GM19324 (cell line): ENCODE measurements at regions not wholly inside any gene's neighbourhood (a gene's known extent, or its start where the extent isn't known, plus 50 kb on each side); places are given as distances from the start of the nearest gene placed in this dataset.

Experiments used
- ATAC-seq: cut with Tn5 transposase; IDR thresholded peaks from one replicate; pipeline ENCODE4 v1.9.1; 2021; ENCODE audit warnings: mild to moderate bottlenecking, moderate library complexity; ENCODE audit not compliant: unreplicated experiment, low FRiP score

DNA sequence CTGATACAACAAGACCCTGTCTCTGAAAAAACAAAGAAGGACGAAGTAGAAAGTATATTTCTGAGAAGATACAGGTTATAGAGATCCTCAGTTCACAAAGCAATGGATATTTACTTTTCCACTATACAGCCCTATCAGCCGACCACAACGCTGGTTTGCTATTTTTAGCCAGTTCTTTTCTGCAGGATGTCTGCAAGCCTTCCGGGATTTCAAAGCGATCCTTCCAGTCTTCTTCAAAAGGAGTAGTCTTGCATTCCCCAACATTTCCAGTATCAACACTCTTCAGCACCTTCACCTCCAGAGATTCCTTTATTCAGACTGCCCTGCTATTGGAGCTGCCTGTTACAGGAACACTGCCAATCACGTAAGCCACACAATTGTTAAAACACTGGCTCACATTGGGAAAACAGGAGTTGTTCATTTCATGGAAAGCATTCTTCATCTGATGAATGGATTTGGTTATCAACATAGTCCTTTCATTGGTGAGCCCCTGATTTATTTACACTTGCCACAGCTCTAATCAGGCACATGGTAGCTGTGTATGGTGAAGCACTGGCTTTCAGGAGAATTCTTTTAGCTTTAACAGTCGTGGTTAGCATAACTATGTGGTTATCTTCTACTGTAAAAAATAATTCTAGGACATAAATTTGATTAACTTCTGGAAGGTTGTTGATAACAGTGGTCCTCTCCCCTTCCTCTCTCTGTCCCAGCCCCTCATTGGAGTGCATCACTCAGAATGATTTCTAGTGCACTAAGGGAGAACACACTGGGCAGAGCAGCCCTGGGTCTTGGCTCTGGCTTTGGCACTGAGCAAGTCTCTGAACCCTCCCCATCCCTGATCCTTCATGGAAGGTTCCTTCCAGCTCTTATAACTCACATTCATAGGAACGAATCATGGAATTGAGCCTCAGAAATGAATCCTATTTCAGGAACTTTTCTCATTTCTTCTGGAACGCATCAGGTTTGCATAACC, 109.9 kb upstream of the SORBS2 start:
- ATAC-seq = no peak

GRCh38 chr4:185924458-185925044, 112.6 kb upstream of the SORBS2 start:
- no peak for ATAC-seq

GRCh38 chr4:185925910-185926360, 113.9 kb upstream of the SORBS2 start:
- ATAC-seq = no peak

DNA sequence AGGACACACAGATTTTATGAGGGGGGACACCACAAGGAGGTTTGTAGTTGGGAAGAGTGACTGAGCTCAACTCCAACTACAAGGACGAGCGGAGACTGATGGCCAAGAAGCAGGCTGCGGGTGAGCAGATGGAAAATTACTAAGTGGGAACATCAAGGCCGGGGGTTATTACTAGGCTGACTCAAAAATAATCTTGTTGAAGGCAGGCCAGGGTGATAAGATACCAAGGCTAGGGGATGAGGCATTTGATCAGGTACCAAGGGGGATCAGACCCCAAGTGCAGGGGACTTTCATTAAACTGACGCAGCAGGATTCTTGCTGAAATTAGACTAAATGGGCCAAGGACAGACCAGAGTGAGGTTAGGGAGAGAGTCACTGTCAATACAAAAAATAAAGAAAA, 119.4 kb upstream of the SORBS2 start:
- no peak for ATAC-seq

GRCh38 chr4:185931986-185932385, 120.0 kb upstream of the SORBS2 start:
- no peak for ATAC-seq

DNA sequence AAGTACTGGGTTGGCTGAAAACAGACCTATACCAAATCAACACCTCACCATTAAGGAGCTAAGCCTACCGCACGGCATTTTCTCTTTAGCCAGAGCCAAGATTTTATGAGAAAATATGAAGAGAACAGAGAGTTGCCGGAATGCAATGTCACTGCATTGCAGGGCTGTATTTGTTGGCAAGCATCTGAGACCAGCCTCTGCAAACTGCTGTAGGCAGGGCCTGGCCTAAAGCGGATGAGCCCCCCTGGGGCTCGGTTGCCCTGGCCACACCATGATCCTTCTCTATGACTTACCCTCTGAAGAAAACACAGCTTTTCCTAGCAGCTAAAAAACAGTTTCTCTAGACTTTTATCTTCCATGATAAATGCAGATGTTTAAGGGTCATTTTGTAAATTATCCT, 120.5 kb upstream of the SORBS2 start:
- ATAC-seq = no peak

DNA sequence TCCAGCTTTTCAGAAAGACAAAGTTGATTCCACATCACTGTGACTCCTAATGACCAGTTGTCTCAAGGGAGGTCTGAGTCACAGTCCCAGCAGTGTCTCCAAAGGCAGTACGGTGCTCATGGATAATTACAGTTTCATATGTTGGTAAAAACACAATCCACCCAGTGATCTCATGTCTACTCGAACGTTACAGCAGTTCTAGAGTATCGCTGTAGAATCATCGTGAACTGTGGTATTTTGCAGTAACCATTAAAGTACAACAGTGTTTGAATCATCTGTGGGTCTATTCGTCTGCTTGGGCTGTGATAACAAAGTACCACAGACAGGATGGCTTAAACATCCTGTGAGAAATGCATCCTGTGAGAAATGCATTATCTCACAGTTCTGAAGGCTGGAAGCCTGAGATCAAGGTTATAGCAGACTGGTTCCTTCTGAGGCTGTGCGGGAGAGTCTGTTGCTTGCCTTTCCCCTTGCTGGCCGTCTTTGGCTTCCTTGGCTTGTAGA, 121.1 kb upstream of the SORBS2 start:
- no peak for ATAC-seq

GRCh38 chr4:185936650-185937376, 124.8 kb upstream of the SORBS2 start:
- no peak for ATAC-seq

DNA sequence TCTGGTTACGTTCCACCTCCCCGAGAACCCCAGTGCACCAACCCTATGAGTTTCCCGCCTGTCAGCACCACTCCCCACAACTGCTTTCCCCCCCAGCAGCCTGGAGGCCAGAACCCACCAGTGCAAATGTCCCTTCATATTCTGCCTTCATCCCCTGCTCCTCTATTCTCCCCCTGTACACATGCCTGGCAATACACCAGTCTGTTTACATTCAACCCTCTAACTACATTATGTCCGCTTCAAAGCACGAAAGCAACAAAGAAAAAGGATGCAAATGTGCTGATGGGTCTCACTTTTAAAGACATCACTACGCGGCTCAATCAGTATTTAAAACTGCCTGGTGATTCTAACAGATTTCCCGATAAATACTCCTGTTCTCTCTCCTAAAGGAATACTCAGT, 126.7 kb upstream of the SORBS2 start:
- ATAC-seq = no peak

GRCh38 chr4:185941461-185941860, 127.5 kb upstream of the TLR3 start:
- no peak for ATAC-seq

DNA sequence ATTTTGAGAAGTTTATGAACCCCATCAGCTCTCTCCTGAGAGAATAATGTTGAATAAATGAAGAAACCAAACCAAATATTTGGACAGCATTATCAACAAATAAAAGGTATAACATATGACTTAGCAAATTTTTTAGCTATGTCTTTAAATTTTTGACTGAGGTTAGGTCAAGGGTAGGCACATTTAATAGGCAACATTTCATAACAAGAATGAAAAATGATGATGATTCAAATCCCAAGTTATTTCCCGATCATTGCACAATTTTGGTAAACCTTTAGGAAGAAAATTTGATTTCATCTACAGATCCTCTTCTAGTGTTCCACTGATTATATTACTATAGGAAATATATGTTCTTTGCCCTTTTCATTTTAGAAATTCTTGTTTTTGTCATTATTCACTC, 123.7 kb upstream of the TLR3 start:
- no peak for ATAC-seq

- ATAC-seq = peak; percentile 56
Measured at GRCh38 chr4:185945906-185946305, 123.0 kb upstream of the TLR3 start.

DNA sequence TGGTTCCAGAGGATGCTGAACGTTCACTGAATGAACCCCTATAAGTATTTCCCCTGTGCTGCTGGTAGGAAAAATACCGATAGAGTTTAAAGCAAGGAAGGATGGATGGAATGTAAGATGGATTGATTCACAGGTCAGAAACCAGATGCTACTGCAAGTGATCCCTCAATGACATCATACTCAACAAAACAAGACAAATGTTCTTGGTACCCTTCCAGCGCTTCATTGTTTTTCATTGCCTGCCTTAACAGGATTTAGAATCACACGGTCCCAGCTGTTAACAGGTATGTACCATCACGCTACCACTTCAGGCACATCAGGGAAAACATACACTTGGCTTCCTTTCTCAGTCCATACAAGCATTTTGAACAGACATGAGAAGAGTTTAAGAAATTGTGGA, 118.1 kb upstream of the TLR3 start:
- no peak for ATAC-seq

- no peak for ATAC-seq
Measured at GRCh38 chr4:185955151-185955770, 113.7 kb upstream of the TLR3 start.

GRCh38 chr4:185955826-185956543, 113.0 kb upstream of the TLR3 start:
- no peak for ATAC-seq

GRCh38 chr4:185956544-185956940, 112.4 kb upstream of the TLR3 start:
- no peak for ATAC-seq

DNA sequence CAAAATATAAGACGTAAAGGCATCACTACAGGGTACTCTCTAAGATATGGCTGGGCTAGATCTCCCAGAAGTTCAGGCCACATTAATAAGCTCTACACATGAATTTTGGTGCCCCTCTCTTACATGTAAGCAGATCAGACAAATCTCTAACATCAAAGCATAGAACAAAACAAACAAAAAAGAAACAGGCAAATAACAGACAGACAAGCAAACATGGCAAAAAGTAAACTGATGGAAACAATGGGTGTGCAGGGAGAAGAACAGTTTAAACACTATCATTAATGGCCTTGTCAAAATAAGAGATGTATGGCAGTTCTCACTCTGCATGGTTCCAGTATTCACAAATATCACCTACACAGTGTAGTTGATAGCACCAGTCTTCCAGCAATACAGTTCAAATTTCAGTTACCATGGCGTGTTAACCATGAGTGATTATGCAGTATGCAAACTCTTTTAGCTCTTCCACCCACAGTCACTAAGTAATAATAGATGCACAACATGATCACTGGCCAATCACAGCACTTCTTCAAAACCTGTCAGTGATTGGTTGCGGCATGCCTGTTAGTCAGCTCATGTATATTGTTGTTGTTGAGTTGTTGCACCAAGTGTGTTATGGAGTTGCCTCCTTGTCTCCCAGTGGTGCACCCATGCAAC, 110.7 kb upstream of the TLR3 start:
- no peak for ATAC-seq

GRCh38 chr4:185965426-185966384, 103.3 kb upstream of the TLR3 start:
- peak; percentile 80 for ATAC-seq
